ENCODE measurements at regions not wholly inside any gene's neighbourhood (a gene's known extent, or its start where the extent isn't known, plus 50 kb on each side); places are given as distances from the start of the nearest gene placed in this dataset.

DNA sequence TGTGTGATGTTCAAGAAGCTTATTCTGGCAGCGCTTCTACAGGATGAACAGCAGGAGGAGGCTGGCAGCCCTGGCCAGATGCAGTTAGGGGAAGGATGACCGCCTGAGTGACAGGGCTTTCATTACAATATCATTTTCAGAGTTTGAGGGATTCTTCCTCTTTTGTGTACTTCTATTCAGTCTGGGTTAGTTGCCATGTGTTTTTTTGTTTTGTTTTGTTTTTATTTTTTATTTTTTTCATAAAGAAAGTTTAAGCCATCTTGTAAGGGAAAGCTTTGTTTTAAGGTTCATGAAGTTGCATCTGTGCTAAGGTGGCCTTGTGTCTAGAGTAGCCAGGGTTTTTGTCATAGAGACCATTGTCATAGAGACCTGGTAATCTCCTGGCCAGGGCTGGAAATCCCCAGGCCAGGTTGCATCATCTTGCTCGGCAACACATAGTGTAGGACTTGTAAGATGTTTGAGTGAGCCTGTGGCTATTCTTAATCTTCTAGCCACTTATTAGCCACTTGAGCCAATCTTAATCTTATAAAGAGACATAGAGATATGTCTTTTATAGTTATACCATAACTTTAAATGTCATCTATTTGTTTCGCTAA, 230.5 kb upstream of the TMEM229A start:
- H3K36me3 ChIP-seq: no peaks in the 10 kb centered on the region
- DNase-seq: no peak
- H3K27me3 ChIP-seq: no peaks in the 10 kb centered on the region
- TF ChIP-seq, protein P1, sequence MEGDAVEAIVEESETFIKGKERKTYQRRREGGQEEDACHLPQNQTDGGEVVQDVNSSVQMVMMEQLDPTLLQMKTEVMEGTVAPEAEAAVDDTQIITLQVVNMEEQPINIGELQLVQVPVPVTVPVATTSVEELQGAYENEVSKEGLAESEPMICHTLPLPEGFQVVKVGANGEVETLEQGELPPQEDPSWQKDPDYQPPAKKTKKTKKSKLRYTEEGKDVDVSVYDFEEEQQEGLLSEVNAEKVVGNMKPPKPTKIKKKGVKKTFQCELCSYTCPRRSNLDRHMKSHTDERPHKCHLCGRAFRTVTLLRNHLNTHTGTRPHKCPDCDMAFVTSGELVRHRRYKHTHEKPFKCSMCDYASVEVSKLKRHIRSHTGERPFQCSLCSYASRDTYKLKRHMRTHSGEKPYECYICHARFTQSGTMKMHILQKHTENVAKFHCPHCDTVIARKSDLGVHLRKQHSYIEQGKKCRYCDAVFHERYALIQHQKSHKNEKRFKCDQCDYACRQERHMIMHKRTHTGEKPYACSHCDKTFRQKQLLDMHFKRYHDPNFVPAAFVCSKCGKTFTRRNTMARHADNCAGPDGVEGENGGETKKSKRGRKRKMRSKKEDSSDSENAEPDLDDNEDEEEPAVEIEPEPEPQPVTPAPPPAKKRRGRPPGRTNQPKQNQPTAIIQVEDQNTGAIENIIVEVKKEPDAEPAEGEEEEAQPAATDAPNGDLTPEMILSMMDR (IDR thresholded peaks at IDR 0.05): no peak
- intact Hi-C loops (cut with DNase I): no loop called here
- no peak overlapping the region for H3K4me3 ChIP-seq
- H3K9me3 ChIP-seq: no peaks in the 10 kb centered on the region
- no peak overlapping the region for H3K9ac ChIP-seq (ENCODE audit: low read depth in 2 of 2, low read length in 2 of 2)
- H3K27ac ChIP-seq: no peak overlapping the region
- no peaks in the 10 kb centered on the region for H3K4me1 ChIP-seq

DNA sequence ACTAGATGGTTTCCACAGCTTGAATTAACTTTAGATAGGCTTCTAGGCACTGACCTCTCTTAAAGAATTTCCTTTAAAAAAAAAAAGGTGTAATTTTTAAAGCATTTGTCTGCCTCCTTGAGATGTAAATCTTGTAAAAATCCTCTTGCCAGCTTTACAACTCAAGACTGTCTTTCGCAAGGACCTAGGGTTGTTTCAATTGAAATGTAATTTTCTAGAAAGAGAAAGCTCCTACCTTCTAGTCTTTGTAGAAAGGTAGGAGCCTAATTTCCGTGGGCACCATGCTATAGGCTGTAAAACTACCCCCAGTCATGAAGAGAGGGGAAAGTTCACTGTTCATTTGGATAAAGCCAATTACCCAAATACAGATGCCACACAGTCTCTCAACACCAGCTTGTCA, 228.8 kb upstream of the TMEM229A start:
- H3K36me3 ChIP-seq: no peaks in the 10 kb centered on the region
- intact Hi-C loops (cut with DNase I): no loop called here
- TF ChIP-seq, protein P1 (IDR thresholded peaks at IDR 0.05): no peak
- H3K4me3 ChIP-seq: no peak overlapping the region
- H3K4me1 ChIP-seq: no peaks in the 10 kb centered on the region
- no peaks in the 10 kb centered on the region for H3K9me3 ChIP-seq
- H3K27me3 ChIP-seq: no peaks in the 10 kb centered on the region
- no peak overlapping the region for H3K9ac ChIP-seq (ENCODE audit: low read depth in 2 of 2, low read length in 2 of 2)
- DNase-seq: no peak
- H3K27ac ChIP-seq: no peak overlapping the region

DNA sequence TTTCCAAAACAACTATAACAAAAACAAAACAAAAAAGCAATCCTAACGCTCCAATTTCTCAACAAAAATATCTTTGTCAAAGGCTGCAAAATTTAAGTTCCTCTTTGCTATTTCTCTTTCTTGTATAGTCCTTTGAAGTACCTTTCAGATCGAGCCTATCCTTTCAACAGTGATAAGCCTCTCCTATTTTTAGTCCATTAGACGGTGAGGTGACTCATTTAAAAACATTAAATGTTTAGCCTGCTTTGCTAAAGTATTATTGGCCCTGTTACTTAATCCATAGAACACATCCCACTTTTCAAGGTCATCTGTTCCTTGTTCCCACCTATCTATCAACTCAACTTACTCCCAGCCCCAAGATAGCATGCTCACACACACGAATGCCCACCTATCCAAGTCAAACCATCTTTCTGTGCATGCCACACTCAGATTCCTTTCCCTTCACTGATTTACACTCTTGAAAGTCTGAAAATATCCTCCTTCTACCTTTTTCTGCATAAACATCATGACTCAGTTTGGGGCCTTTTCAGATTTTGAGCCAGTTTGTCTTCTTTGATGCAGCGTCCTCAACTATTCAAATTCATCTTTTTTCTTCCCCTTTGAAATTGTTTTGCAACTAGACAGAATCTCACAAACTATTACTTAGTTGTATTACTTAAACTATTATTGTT, 224.9 kb upstream of the TMEM229A start:
- Histone ChIP-seq H3K9ac (ENCODE audit: low read depth in 2 of 2, low read length in 2 of 2) (no peak overlapping the region), H3K27ac (no peak overlapping the region), H3K9me3 (no peaks in the 10 kb centered on the region), H3K36me3 (no peaks in the 10 kb centered on the region), H3K27me3 (no peaks in the 10 kb centered on the region), H3K4me3 (no peak overlapping the region), H3K4me1 (no peaks in the 10 kb centered on the region)
- no peak for DNase-seq
- TF ChIP-seq, protein P1 (IDR thresholded peaks at IDR 0.05): no peak
- intact Hi-C loops (cut with DNase I): no loop called here

DNA sequence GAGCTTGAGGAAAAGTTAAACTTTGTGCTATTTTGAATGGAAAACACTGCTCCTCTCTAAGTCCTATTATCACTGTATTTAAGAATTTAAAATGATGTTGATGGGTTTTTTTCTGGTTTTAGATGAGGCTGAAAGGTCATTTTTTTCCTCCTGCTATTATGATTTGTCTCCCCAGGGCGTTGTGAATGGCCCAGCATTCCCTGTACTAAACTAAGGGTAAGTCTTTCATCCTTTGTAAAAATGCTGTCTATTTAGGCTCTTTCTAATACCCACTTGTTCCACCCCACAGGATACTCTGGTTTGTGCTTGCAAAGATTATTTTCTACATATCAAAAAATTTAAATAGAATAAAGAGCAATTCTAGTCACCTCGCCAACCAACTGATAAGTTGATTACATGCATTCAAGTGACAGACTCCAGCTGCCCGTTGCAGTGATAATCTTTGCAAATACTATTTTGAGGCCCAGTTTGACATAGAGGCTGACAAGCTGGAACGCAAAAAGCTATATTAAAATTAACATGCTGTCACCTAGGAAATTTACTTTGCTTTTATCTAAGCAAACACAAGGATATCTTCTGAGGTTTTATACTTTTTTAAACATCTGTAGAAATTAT, 222.3 kb upstream of the TMEM229A start:
- H3K4me3 ChIP-seq: no peak overlapping the region
- H3K9ac ChIP-seq (ENCODE audit: low read depth in 2 of 2, low read length in 2 of 2): no peak overlapping the region
- DNase-seq: no peak
- no peaks in the 10 kb centered on the region for H3K4me1 ChIP-seq
- H3K27ac ChIP-seq: no peak overlapping the region
- H3K36me3 ChIP-seq: no peaks in the 10 kb centered on the region
- TF ChIP-seq, protein P1 (IDR thresholded peaks at IDR 0.05): no peak
- H3K27me3 ChIP-seq: no peaks in the 10 kb centered on the region
- H3K9me3 ChIP-seq: no peaks in the 10 kb centered on the region
- intact Hi-C loops (cut with DNase I): no loop called here

DNA sequence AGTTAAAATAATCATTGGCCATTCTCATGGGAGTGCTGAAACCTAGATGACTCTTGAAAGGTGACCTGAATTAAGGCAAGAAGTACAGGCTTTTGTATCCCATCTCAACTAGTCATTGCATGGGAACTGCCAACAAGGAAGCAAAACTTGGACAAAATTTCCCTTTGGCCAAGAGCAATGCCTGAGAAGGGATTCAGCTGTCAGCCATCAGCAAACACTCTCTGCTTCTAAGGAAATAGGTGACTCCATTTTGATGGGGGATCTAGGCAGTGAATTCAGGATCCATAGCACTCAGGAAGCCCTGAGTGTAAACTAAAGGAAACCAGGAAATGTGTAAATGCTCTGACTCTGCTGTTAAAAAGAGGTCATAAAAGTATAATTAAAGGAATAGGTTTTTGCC, 221.5 kb upstream of the TMEM229A start:
- no peaks in the 10 kb centered on the region for H3K36me3 ChIP-seq
- no peak overlapping the region for H3K27ac ChIP-seq
- no peaks in the 10 kb centered on the region for H3K4me1 ChIP-seq
- TF ChIP-seq, protein P1 (IDR thresholded peaks at IDR 0.05): no peak
- DNase-seq: no peak
- no peaks in the 10 kb centered on the region for H3K27me3 ChIP-seq
- H3K9me3 ChIP-seq: no peaks in the 10 kb centered on the region
- intact Hi-C loops (cut with DNase I): no loop called here
- no peak overlapping the region for H3K9ac ChIP-seq (ENCODE audit: low read depth in 2 of 2, low read length in 2 of 2)
- H3K4me3 ChIP-seq: no peak overlapping the region

Data from colonic mucosa (tissue), 4 donors.